Stimulated activated CD4-positive, alpha-beta T cell treated with anti-CD3 and anti-CD28 coated beads, Interleukin-4, amount 100 ng/mL, for 1 hour (primary cell): ENCODE measurements at regions not wholly inside any gene's neighbourhood (a gene's known extent, or its start where the extent isn't known, plus 50 kb on each side); places are given as distances from the start of the nearest gene placed in this dataset.

Experiments
- DNase-seq: peaks from one replicate; pipeline ENCODE4 v3.0.0-alpha.2; 2020

- DNase-seq = no peak
Observed at GRCh38 chr4:19005211-19005610, 983.7 kb upstream of the LCORL start.

- no peak for DNase-seq
Observed at GRCh38 chr4:19002170-19002569, 980.6 kb upstream of the LCORL start.

GRCh38 chr4:18999595-18999994 is 978.0 kb upstream of the LCORL start:
- no peak for DNase-seq

- DNase-seq = no peak
Observed at GRCh38 chr4:18981234-18981615, 959.7 kb upstream of the LCORL start.

- no peak for DNase-seq
Observed at GRCh38 chr4:18980516-18981233, 959.1 kb upstream of the LCORL start.

GRCh38 chr4:18976884-18977283 is 955.3 kb upstream of the LCORL start:
- DNase-seq = no peak

GRCh38 chr4:18975916-18976808 is 954.6 kb upstream of the LCORL start:
- no peak for DNase-seq

- DNase-seq = no peak
Observed at GRCh38 chr4:18973296-18973695, 951.7 kb upstream of the LCORL start.

- DNase-seq = no peak
Observed at GRCh38 chr4:18961879-18962278, 940.3 kb upstream of the LCORL start.

GRCh38 chr4:18961266-18961665 is 939.7 kb upstream of the LCORL start:
- no peak for DNase-seq

- DNase-seq = no peak
Observed at GRCh38 chr4:18957716-18958115, 936.2 kb upstream of the LCORL start.

GRCh38 chr4:18954538-18954937 is 933.0 kb upstream of the LCORL start:
- no peak for DNase-seq

- no peak for DNase-seq
Observed at GRCh38 chr4:18953613-18954012, 932.1 kb upstream of the LCORL start.

GRCh38 chr4:18945464-18945863 is 923.9 kb upstream of the LCORL start:
- no peak for DNase-seq

- DNase-seq = no peak
Observed at GRCh38 chr4:18942874-18943273, 921.3 kb upstream of the LCORL start.

- DNase-seq = no peak
Observed at GRCh38 chr4:18938343-18939099, 917.0 kb upstream of the LCORL start.

GRCh38 chr4:18937746-18938145 is 916.2 kb upstream of the LCORL start:
- DNase-seq = no peak

- no peak for DNase-seq
Observed at GRCh38 chr4:18937080-18937479, 915.5 kb upstream of the LCORL start.

- no peak for DNase-seq
Observed at GRCh38 chr4:18935659-18936345, 914.2 kb upstream of the LCORL start.

- no peak for DNase-seq
Observed at GRCh38 chr4:18934197-18934596, 912.6 kb upstream of the LCORL start.

- DNase-seq = no peak
Observed at GRCh38 chr4:18932730-18933339, 911.3 kb upstream of the LCORL start.

- no peak for DNase-seq
Observed at GRCh38 chr4:18931643-18932377, 910.3 kb upstream of the LCORL start.
